Endodermal cell (in vitro differentiated cells): ENCODE measurements at regions not wholly inside any gene's neighbourhood (a gene's known extent, or its start where the extent isn't known, plus 50 kb on each side); places are given as distances from the start of the nearest gene placed in this dataset.

Experiments used
- DNase-seq: peaks from one replicate; pipeline ENCODE4 v3.0.0-alpha.2; 2017
- H3K27ac ChIP-seq: 2 replicates; pipeline ENCODE4 v1.5.1; 2013; ENCODE audit warnings: mild to moderate bottlenecking, low read depth, low read length, moderate library complexity
- H3K27me3 ChIP-seq: 2 replicates; pipeline ENCODE4 v1.6.1; 2013; ENCODE audit warnings: mild to moderate bottlenecking, low read length, moderate library complexity; ENCODE audit not compliant: insufficient read depth, control insufficient read depth, poor library complexity, severe bottlenecking
- H3K36me3 ChIP-seq: 2 replicates; pipeline ENCODE4 v1.7.0; 2013; ENCODE audit warnings: mild to moderate bottlenecking, low read length, moderate library complexity; ENCODE audit not compliant: control insufficient read depth, insufficient read depth
- H3K4me1 ChIP-seq: one replicate; pipeline ENCODE4 v1.7.0; 2013; ENCODE audit warnings: low read length; ENCODE audit not compliant: control insufficient read depth, insufficient read depth
- H3K4me3 ChIP-seq: 2 replicates; pipeline ENCODE4 v1.5.1; 2013; ENCODE audit warnings: mild to moderate bottlenecking, low read length, moderate library complexity
- H3K9ac ChIP-seq: 2 replicates; pipeline ENCODE4 v1.6.1; 2013; ENCODE audit warnings: mild to moderate bottlenecking, low read length, moderate library complexity; ENCODE audit not compliant: poor library complexity, severe bottlenecking; ENCODE audit errors: extremely low read depth
- H3K9me3 ChIP-seq: 2 replicates; pipeline ENCODE4 v1.6.1; 2013; ENCODE audit warnings: mild to moderate bottlenecking, low read length, moderate library complexity; ENCODE audit not compliant: control insufficient read depth
- H3K27ac Mint-ChIP-seq: 2 replicates; pipeline ENCODE4 v1.8.0; 2020; ENCODE audit warnings: mixed read lengths
- H3K27me3 Mint-ChIP-seq: 2 replicates; pipeline ENCODE4 v1.8.0; 2021; ENCODE audit warnings: mild to moderate bottlenecking, mixed read lengths; ENCODE audit not compliant: insufficient read depth
- H3K36me3 Mint-ChIP-seq: 2 replicates; pipeline ENCODE4 v1.8.0; 2020; ENCODE audit warnings: low read depth, mixed read lengths
- H3K4me1 Mint-ChIP-seq: 2 replicates; pipeline ENCODE4 v1.8.0; 2020; ENCODE audit warnings: mixed read lengths
- H3K4me3 Mint-ChIP-seq: 2 replicates; pipeline ENCODE4 v1.8.0; 2020; ENCODE audit warnings: mild to moderate bottlenecking, moderate library complexity, mixed read lengths
- H3K9me3 Mint-ChIP-seq: 2 replicates; pipeline ENCODE4 v1.8.0; 2020; ENCODE audit warnings: mild to moderate bottlenecking, mixed read lengths
- WGBS, 2 experiments: methylation state at CpG; one replicate each; pipeline versions ENCODE4 v1.1.5 to v1.1.7; 2013; ENCODE audit warnings: missing lambda C conversion rate in 2 of 2, mixed read lengths in 1 of 2; ENCODE audit not compliant: insufficient coverage in 1 of 2, insufficient read length in 1 of 2; 5-methylcytosine and 5-hydroxymethylcytosine counted together
- TF ChIP-seq, protein P1 (sequence below): fragments of 200-600 bp; sonication (generic); conservative IDR thresholded peaks from 2 replicates; pipeline ENCODE4 v1.5.0; 2021; ENCODE audit warnings: antibody characterized with exemption, mild to moderate bottlenecking

- H3K4me3 ChIP-seq, result no peak overlapping the region
- Mint-ChIP-seq H3K9me3 (peaks cover 3% of the 10 kb centered on the region), H3K4me3 (no peak overlapping the region), H3K4me1 (no peaks in the 10 kb centered on the region), H3K27ac (no peak overlapping the region), H3K27me3 (no peaks in the 10 kb centered on the region), H3K36me3 (no peaks in the 10 kb centered on the region)
- no peaks in the 10 kb centered on the region for H3K36me3 ChIP-seq
- H3K9me3 ChIP-seq, result no peaks in the 10 kb centered on the region
- no peaks in the 10 kb centered on the region for H3K4me1 ChIP-seq
- WGBS, 2 experiments, result 83 to 96% methylated on average over 1 to 2 of the region's 3 CpGs
- DNase-seq, result peak; percentile 47
- TF ChIP-seq, protein P1, sequence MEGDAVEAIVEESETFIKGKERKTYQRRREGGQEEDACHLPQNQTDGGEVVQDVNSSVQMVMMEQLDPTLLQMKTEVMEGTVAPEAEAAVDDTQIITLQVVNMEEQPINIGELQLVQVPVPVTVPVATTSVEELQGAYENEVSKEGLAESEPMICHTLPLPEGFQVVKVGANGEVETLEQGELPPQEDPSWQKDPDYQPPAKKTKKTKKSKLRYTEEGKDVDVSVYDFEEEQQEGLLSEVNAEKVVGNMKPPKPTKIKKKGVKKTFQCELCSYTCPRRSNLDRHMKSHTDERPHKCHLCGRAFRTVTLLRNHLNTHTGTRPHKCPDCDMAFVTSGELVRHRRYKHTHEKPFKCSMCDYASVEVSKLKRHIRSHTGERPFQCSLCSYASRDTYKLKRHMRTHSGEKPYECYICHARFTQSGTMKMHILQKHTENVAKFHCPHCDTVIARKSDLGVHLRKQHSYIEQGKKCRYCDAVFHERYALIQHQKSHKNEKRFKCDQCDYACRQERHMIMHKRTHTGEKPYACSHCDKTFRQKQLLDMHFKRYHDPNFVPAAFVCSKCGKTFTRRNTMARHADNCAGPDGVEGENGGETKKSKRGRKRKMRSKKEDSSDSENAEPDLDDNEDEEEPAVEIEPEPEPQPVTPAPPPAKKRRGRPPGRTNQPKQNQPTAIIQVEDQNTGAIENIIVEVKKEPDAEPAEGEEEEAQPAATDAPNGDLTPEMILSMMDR, result no peak
- no peak overlapping the region for H3K9ac ChIP-seq
- no peak overlapping the region for H3K27ac ChIP-seq
- no peaks in the 10 kb centered on the region for H3K27me3 ChIP-seq
Observed at GRCh38 chr4:32847461-32847860, 2127.3 kb downstream of the PCDH7 start.

- H3K9ac ChIP-seq, result no peak overlapping the region
- Mint-ChIP-seq H3K27me3 (no peaks in the 10 kb centered on the region), H3K9me3 (peaks cover 6% of the 10 kb centered on the region), H3K4me3 (no peak overlapping the region), H3K4me1 (no peaks in the 10 kb centered on the region), H3K27ac (no peak overlapping the region), H3K36me3 (no peaks in the 10 kb centered on the region)
- no peaks in the 10 kb centered on the region for H3K9me3 ChIP-seq
- no peak overlapping the region for H3K4me3 ChIP-seq
- H3K36me3 ChIP-seq, result no peaks in the 10 kb centered on the region
- WGBS, 2 experiments, result 91 to 100% methylated on average over 1 of the region's 2 CpGs
- DNase-seq, result no peak
- TF ChIP-seq, protein P1, result no peak
- H3K4me1 ChIP-seq, result no peaks in the 10 kb centered on the region
- H3K27ac ChIP-seq, result no peak overlapping the region
- H3K27me3 ChIP-seq, result no peaks in the 10 kb centered on the region
Observed at GRCh38 chr4:32855622-32856021, 2135.5 kb downstream of the PCDH7 start.

DNA sequence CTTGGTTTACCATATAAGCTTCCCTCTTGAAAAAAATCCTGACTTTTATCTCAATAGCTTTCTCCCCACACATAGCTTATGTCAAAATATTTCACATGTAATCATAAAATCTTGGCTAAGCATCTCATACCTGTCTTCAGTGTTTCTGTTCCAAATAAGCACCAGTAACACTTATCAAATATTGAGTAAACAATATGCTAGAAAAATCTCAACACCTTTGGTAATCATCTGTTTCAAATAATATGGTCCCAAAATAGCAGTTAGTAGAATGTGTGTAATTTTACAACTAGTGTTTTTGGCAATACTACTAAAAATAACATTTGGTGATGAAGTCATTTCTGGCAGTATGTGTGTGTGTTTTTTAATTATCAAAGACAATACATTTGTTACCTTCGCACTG lies 2138.2 kb downstream of the PCDH7 start:
- H3K27ac ChIP-seq, result no peak overlapping the region
- no peak for DNase-seq
- no peak overlapping the region for H3K27ac Mint-ChIP-seq

More for the DNA sequence above, 2138.2 kb downstream of the PCDH7 start:
- Histone ChIP-seq H3K4me3 (no peak overlapping the region), H3K9ac (no peak overlapping the region), H3K27me3 (no peaks in the 10 kb centered on the region), H3K4me1 (no peaks in the 10 kb centered on the region), H3K36me3 (no peaks in the 10 kb centered on the region), H3K9me3 (no peaks in the 10 kb centered on the region)
- peaks cover 4% of the 10 kb centered on the region for H3K9me3 Mint-ChIP-seq
- TF ChIP-seq, protein P1, result no peak
- 92% methylated on average over 1 of the region's 1 CpG; no CpG with 5 or more reads in 1 of the 2 experiments for WGBS, 2 experiments
- no peaks in the 10 kb centered on the region for H3K4me1 Mint-ChIP-seq
- no peaks in the 10 kb centered on the region for H3K36me3 Mint-ChIP-seq
- no peaks in the 10 kb centered on the region for H3K27me3 Mint-ChIP-seq
- H3K4me3 Mint-ChIP-seq, result no peak overlapping the region
